CD14-positive monocyte (primary cell): ENCODE measurements at regions not wholly inside any gene's neighbourhood (a gene's known extent, or its start where the extent isn't known, plus 50 kb on each side); places are given as distances from the start of the nearest gene placed in this dataset.

ENCODE experiments used
- DNase-seq, 3 donors: peaks; one replicate each; pipeline ENCODE4 v3.0.0-alpha.2; 2011 to 2022
- H2AFZ ChIP-seq: 2 replicates; pipeline ENCODE4 v1.6.0; 2012; ENCODE audit warnings: mild to moderate bottlenecking, low read depth, low read length, inconsistent platforms; ENCODE audit not compliant: insufficient read depth, poor library complexity, severe bottlenecking
- H3K27ac ChIP-seq, 2 donors: 1 replicate in 1 of 2; 2 replicates in 1 of 2; pipeline ENCODE4 v1.5.1; 2012 to 2013; ENCODE audit warnings: low read length in 2 of 2, control low read depth in 1 of 2, inconsistent platforms in 1 of 2, low read depth in 1 of 2, mild to moderate bottlenecking in 1 of 2
- H3K27me3 ChIP-seq, 2 donors: one replicate each; pipeline versions ENCODE4 v1.6.0 to v1.6.1; 2011 to 2013; ENCODE audit warnings: low read length in 2 of 2; ENCODE audit not compliant: control insufficient read depth in 2 of 2, insufficient read depth in 2 of 2
- H3K36me3 ChIP-seq, 2 donors: replicated peaks in 1 of 2; 1 replicate in 1 of 2; 2 replicates in 1 of 2; pipeline versions ENCODE4 v1.5.1 to v1.6.1; 2012 to 2013; ENCODE audit warnings: low read length in 2 of 2, control low read depth in 1 of 2, inconsistent platforms in 1 of 2, mild to moderate bottlenecking in 1 of 2; ENCODE audit not compliant: insufficient read depth in 2 of 2, control insufficient read depth in 1 of 2
- H3K4me1 ChIP-seq, 2 donors: 1 replicate in 1 of 2; 2 replicates in 1 of 2; pipeline versions ENCODE4 v1.5.1 to v1.6.1; 2012 to 2013; ENCODE audit warnings: low read length in 2 of 2, control low read depth in 1 of 2, inconsistent platforms in 1 of 2, mild to moderate bottlenecking in 1 of 2, moderate library complexity in 1 of 2; ENCODE audit not compliant: insufficient read depth in 2 of 2, control insufficient read depth in 1 of 2
- H3K4me2 ChIP-seq: replicated peaks from 2 replicates; pipeline ENCODE3; 2012; ENCODE audit warnings: low read length, moderate library complexity, mild to moderate bottlenecking; ENCODE audit not compliant: poor library complexity, severe bottlenecking; ENCODE audit errors: extremely low read depth
- H3K4me3 ChIP-seq, 3 experiments: fragments of 200-600 bp in 1 of 3; sonication (generic) in 1 of 3; replicated peaks in 1 of 3; 1 replicate in 2 of 3; 2 replicates in 1 of 3; pipeline ENCODE4 v1.5.1; 2011 to 2013; ENCODE audit warnings: low read length in 3 of 3, mild to moderate bottlenecking in 3 of 3, control low read depth in 2 of 3, low read depth in 2 of 3, inconsistent platforms in 1 of 3, moderate library complexity in 1 of 3
- H3K79me2 ChIP-seq: 2 replicates; pipeline ENCODE4 v1.6.0; 2012; ENCODE audit warnings: mild to moderate bottlenecking, control low read depth, inconsistent platforms, low read length, moderate library complexity; ENCODE audit not compliant: insufficient read depth
- H3K9ac ChIP-seq: 2 replicates; pipeline ENCODE4 v1.6.0; 2017; ENCODE audit warnings: low read length, mild to moderate bottlenecking; ENCODE audit not compliant: insufficient read depth, poor library complexity, severe bottlenecking
- H3K9me3 ChIP-seq, 2 donors: replicated peaks in 1 of 2; 1 replicate in 1 of 2; 2 replicates in 1 of 2; pipeline versions ENCODE4 v1.5.1 to v1.6.1; 2012 to 2013; ENCODE audit warnings: low read length in 2 of 2, control low read depth in 1 of 2; ENCODE audit not compliant: control insufficient read depth in 1 of 2, insufficient read depth in 1 of 2
- H4K20me1 ChIP-seq: 2 replicates; pipeline ENCODE4 v1.6.0; 2012; ENCODE audit warnings: mild to moderate bottlenecking, low read length, control low read depth, moderate library complexity; ENCODE audit not compliant: insufficient read depth
- H3K27ac Mint-ChIP-seq, 7 donors: one replicate each; pipeline ENCODE4 v1.8.0; 2020; ENCODE audit warnings: mild to moderate bottlenecking in 7 of 7, mixed read lengths in 7 of 7, moderate library complexity in 6 of 7, inconsistent platforms in 2 of 7
- H3K27me3 Mint-ChIP-seq, 3 donors: one replicate each; pipeline ENCODE4 v1.8.0; 2021 to 2022; ENCODE audit warnings: low read depth in 3 of 3, mild to moderate bottlenecking in 3 of 3, mixed read lengths in 3 of 3, moderate library complexity in 3 of 3, inconsistent platforms in 1 of 3
- H3K36me3 Mint-ChIP-seq, 2 donors: one replicate each; pipeline ENCODE4 v1.8.0; 2020; ENCODE audit warnings: mixed read lengths in 2 of 2, inconsistent platforms in 1 of 2, mild to moderate bottlenecking in 1 of 2
- H3K4me1 Mint-ChIP-seq: one replicate; pipeline ENCODE4 v1.8.0; 2020; ENCODE audit warnings: mild to moderate bottlenecking, mixed read lengths
- H3K4me3 Mint-ChIP-seq, 2 donors: one replicate each; pipeline ENCODE4 v1.8.0; 2020; ENCODE audit warnings: mild to moderate bottlenecking in 2 of 2, mixed read lengths in 2 of 2, moderate library complexity in 1 of 2
- H3K9me3 Mint-ChIP-seq, 7 donors: one replicate each; pipeline ENCODE4 v1.8.0; 2020 to 2022; ENCODE audit warnings: mixed read lengths in 7 of 7, mild to moderate bottlenecking in 6 of 7, moderate library complexity in 6 of 7, inconsistent platforms in 2 of 7
- CTCF ChIP-seq: fragments of 200-600 bp; IDR thresholded peaks from one replicate; pipeline ENCODE4 v1.8.0; 2022; ENCODE audit warnings: antibody characterized with exemption, mild to moderate bottlenecking
- WGBS: methylation state at CpG from one replicate; pipeline ENCODE4 v1.1.5; 2013; ENCODE audit warnings: missing lambda C conversion rate; ENCODE audit not compliant: insufficient coverage; 5-methylcytosine and 5-hydroxymethylcytosine counted together
- intact Hi-C, 2 donors: fragments of 100-400 bp; cut with micrococcal nuclease; formaldehyde crosslinking; loops; one replicate each; pipeline versions ENCODE4 v1.15.0 to v1.15.1; 2023

GRCh38 chr15:70530906-70531305, 232.5 kb downstream of the UACA start:
- WGBS = 96% methylated on average over 7 of the region's 8 CpGs

GRCh38 chr15:70530503-70530902, 232.9 kb downstream of the UACA start:
- H3K27me3 ChIP-seq = no peaks in the 10 kb centered on the region
- intact Hi-C loops = no loop called here
- peaks cover 41 to 46% of the 10 kb centered on the region in 2 donors for H3K4me1 ChIP-seq
- no peak overlapping the region for H3K27ac ChIP-seq
- Mint-ChIP-seq H3K4me3 (no peak overlapping the region), H3K9me3 (peaks cover 0 to 4% (median 0%) of the 10 kb centered on the region in 7 donors), H3K27ac (peak overlapping the region in 1 of 7 donors; percentile 1), H3K36me3 (peaks cover 0 to 3% of the 10 kb centered on the region in 2 donors), H3K27me3 (peaks cover 0 to 4% (median 4%) of the 10 kb centered on the region in 3 donors), H3K4me1 (peaks cover 49% of the 10 kb centered on the region)
- no peaks in the 10 kb centered on the region for H4K20me1 ChIP-seq
- no peak overlapping the region for H3K4me3 ChIP-seq
- no peak overlapping the region for H2AFZ ChIP-seq
- H3K4me2 ChIP-seq = no peak overlapping the region
- DNase-seq = no peak
- no peaks in the 10 kb centered on the region for H3K36me3 ChIP-seq
- H3K79me2 ChIP-seq = no peaks in the 10 kb centered on the region
- no peak for TF ChIP-seq CTCF
- WGBS = 11% methylated on average over 1 of the region's 4 CpGs
- no peak overlapping the region for H3K9ac ChIP-seq
- H3K9me3 ChIP-seq = no peaks in the 10 kb centered on the region

More at GRCh38 chr15:70530906-70531305, 232.5 kb downstream of the UACA start:
- H3K79me2 ChIP-seq = no peaks in the 10 kb centered on the region
- no peaks in the 10 kb centered on the region for H4K20me1 ChIP-seq
- intact Hi-C loops = no loop called here
- H2AFZ ChIP-seq = no peak overlapping the region
- Mint-ChIP-seq H3K4me1 (peaks cover 53% of the 10 kb centered on the region), H3K4me3 (no peak overlapping the region), H3K27ac (no peak overlapping the region), H3K9me3 (peaks cover 0 to 4% (median 0%) of the 10 kb centered on the region in 7 donors), H3K36me3 (peaks cover 0 to 3% of the 10 kb centered on the region in 2 donors), H3K27me3 (peaks cover 0 to 4% (median 4%) of the 10 kb centered on the region in 3 donors)
- H3K9me3 ChIP-seq = no peaks in the 10 kb centered on the region
- DNase-seq = no peak
- H3K4me1 ChIP-seq = peaks cover 45 to 50% of the 10 kb centered on the region in 2 donors
- no peak overlapping the region for H3K4me2 ChIP-seq
- H3K9ac ChIP-seq = no peak overlapping the region
- H3K4me3 ChIP-seq = no peak overlapping the region
- no peak overlapping the region for H3K27ac ChIP-seq
- no peaks in the 10 kb centered on the region for H3K27me3 ChIP-seq
- H3K36me3 ChIP-seq = no peaks in the 10 kb centered on the region
- no peak for TF ChIP-seq CTCF
